ENCODE measurements at regions not wholly inside any gene's neighbourhood (a gene's known extent, or its start where the extent isn't known, plus 50 kb on each side); places are given as distances from the start of the nearest gene placed in this dataset.
A peak's percentile ranks its signal among the peaks of the same experiment; 100 is the strongest.

DNA sequence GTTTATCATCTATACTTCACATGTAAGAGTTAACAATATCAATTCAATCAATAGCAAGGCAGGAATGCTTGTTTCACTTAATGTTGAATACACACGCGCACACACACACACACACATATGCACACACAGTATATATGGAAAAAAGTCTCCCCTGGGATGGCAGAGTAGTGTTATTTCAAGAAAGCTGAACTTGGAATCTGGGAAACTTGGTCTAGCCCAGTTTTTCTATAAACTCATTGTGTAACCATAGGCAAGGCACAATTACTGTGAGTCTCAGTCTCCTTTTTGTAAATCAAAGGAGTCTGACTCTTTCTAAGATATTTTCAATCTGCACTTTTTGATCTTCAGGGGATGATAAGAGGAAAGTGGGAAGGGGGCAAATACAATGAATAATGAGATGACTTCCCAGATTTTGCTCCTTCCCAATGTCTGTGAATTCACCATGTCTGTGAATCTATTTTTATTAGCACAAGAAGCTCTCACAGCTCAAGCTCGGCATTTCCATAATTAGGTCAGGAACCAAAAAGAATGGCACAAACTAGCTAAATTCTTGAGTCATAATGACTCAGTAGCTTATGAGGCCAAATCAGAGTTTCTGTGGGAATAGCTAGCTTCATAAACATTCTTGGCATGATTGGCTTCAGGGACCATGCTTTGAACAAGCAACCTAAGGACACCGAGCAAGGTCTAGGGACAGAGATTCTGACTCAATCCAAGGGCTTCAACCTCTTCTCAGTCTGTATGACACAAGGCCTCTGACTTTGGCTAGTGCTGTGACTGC lies 227.4 kb upstream of the DCBLD2 start:
- TF ChIP-seq, protein P1, sequence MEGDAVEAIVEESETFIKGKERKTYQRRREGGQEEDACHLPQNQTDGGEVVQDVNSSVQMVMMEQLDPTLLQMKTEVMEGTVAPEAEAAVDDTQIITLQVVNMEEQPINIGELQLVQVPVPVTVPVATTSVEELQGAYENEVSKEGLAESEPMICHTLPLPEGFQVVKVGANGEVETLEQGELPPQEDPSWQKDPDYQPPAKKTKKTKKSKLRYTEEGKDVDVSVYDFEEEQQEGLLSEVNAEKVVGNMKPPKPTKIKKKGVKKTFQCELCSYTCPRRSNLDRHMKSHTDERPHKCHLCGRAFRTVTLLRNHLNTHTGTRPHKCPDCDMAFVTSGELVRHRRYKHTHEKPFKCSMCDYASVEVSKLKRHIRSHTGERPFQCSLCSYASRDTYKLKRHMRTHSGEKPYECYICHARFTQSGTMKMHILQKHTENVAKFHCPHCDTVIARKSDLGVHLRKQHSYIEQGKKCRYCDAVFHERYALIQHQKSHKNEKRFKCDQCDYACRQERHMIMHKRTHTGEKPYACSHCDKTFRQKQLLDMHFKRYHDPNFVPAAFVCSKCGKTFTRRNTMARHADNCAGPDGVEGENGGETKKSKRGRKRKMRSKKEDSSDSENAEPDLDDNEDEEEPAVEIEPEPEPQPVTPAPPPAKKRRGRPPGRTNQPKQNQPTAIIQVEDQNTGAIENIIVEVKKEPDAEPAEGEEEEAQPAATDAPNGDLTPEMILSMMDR (IDR thresholded peaks at IDR 0.05) = no peak

DNA sequence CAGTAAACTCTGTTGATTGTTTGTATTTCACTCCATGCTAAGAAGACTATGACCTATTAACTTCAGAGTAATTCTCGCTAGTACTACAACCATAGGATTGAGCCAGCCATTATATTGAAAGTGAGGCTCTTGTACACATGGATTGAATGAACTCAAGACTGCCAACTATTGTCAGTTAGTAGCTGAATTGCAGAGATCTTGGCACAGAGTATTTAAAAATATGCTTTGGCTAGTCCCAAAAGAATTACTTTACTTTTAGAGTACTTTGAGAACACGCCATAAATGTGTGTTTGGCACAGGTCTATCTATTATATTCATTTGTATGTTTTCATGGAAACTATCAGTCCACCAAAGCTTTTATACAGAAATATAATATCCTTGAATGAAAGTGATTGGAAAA lies 226.7 kb upstream of the DCBLD2 start:
- TF ChIP-seq, protein P1 (IDR thresholded peaks at IDR 0.05) = no peak

DNA sequence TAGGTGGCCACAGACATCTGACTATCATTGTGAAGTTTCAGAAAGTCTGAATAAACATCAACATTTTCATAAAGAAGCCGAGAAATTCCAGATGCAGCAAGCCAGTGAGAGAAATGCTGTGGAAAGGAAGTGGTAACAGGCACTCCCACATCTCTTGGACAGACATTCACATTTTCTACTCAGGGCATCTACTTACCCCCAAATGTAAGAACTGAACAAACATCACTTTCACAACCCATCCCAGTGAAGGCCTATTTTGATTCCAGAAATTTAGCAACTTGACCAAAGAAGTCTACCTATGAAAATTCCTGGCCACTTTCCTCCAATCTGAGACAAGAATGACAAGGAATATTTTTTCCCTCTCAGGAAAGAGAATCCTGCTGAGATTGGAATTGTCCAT lies 224.8 kb upstream of the DCBLD2 start:
- TF ChIP-seq, protein P1 (IDR thresholded peaks at IDR 0.05) = no peak

DNA sequence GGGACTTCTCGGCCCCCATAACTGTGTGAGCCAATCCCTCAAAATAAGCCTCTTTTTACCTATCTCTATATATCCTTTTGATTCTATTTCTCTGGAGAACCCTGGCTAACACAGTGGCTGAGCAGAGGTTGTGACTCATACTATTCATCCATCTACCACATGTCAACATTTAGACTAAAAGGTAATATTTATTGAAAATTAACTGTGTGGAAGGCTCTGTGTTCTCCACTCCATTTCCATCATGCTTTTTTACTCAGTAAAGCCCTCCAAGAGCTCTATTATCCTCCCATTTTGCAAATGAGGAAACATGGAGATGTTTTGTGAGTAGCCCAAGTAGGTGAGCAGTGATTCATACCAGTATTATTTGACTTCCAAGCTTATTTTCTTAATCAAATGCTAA lies 217.9 kb upstream of the DCBLD2 start:
- TF ChIP-seq, protein P1 (IDR thresholded peaks at IDR 0.05) = no peak

DNA sequence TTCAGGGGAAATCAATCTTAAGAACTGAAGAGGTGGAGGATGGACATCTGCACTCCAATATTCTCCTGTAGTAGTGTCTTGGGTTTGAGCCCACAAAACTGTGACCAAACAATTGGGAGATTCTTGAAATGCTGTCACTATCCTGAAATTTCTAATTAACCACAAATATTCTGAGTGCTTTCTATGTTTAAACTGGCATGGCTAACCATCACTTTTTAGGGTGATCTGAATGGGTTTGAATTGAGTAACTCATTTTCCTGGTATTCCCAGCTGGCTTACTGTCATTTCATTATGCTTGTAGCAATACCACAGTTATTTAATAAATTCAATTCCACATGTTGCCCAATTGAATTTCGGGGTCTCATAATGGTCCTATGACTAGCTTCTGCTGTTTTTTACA lies 216.9 kb upstream of the DCBLD2 start:
- TF ChIP-seq, protein P1 (IDR thresholded peaks at IDR 0.05) = no peak

DNA sequence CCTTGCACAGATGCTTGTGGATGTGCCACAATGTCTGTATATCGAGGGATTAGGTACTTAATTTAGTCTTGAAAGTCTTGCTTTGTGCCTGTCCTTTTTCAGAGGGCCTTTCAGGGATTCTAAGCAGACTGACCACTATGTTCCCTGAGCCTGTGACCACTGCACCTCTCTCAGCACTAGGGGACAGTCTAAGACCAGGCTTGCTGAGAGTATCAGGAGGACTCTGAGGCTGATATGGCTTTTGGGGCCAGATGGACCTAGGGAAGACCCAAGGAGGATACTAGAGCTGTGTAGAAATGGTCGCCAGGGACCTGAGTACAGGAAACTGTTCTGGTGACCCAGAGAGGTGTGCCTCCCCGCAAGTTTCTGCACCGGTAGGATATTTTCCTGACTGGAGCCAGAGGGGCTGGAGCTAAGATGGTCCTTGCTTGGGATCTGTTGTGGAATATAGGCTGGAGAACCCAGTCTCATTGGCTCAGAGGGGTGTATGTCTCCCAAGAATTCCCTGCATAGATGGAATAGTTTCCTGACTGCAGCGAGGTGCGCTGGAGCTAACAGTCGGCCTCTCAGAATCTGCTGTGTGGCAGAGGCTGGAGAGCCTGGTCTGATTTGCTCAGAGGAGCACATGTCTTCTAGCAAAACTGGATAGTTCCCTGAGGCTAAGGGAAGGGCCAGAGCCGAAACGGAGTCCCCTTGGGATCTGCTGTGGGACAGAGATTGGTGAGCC lies 213.2 kb upstream of the DCBLD2 start:
- TF ChIP-seq, protein P1 (IDR thresholded peaks at IDR 0.05) = peak; percentile 35; the same call in 1 of the 2 replicates

DNA sequence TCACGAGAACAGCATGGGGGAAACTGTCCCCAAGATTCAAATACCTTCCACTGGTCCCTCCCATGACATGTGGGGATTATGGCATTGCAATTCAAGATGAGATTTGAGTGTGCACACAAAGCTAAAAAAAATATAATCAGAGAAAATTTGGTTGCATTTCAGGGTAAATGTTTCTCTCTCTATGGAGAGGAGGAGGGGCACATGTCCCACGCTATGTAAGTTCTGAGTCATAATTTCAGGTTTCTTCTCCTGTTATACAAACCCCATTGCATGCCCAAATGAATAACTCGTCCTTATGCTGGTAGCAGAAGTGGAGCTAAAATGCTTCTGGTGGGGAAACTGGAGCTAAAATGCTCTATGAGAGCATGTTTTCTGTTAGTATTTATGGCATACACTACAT lies 209.7 kb upstream of the DCBLD2 start:
- TF ChIP-seq, protein P1 (IDR thresholded peaks at IDR 0.05) = no peak
